ENCODE measurements at regions not wholly inside any gene's neighbourhood (a gene's known extent, or its start where the extent isn't known, plus 50 kb on each side); places are given as distances from the start of the nearest gene placed in this dataset.

DNA sequence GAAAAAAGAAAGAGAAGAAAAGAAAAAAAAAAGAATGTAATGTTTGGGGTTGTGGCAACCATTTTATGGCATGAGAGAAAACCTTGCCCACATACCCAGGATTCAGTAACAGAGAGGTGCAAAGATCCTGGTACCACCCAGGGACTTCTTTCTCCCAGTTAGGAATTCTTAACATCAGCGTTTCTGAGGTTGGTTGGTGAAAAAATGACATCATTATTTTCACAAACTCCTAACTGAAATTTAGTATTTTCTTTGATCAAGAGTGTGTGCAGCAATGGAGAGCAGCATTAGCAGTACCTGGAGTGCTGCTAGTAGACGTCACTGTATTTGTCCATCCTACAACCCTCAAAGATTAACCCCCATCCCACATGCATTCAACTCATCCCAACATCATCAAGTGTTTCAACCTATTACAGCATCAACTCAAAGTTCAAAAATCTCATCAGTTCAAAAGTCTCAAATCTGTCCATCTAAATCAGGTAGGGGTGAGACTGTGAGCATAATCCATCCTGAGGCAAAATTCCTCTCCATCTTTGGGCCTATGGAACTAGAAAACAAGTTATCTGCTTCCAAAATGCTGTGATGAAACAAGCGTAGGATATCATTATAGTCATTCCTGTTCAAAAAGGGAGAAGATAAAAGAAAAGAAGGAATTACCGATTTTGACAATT lies 60.1 kb upstream of the MSX2 start:
- no peak for DNase-seq

DNA sequence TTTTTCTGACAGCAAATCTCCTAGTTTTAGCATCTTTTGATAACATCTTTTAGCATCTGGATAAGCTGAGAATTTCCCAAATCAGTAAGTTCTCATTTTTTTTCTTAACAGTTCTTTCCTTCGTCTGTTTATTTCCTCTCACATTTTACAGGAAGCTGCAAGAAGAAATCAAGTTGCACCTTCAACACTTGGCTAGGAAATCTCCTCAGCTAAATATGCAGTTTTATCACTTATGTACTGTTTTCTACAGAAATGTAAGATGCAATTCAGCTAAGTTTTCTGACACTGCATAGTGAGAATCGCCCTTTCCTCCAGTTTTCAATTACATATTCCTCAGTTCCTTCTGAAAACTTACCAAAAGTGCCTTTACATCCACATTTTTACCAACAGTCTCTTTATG lies 59.0 kb upstream of the MSX2 start:
- DNase-seq: no peak

DNA sequence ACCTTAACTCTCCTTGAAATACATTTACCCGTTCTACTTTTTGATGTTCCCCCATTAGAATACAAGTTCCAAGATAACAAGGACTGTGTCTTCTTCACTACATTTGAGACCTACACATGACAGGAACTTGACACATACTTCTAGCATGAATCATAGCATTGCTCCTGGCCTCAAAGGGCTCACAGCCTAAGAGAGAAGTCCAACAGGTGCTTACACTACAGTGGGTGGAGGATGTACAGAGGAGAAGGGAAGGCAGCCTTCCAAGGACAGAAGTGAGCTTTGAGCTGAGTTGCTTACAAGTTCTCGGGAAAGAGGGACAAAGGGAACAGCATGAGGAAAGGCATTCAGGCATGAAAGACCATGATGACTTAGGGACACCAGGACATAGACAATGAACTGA lies 56.9 kb upstream of the MSX2 start:
- no peak for DNase-seq

DNA sequence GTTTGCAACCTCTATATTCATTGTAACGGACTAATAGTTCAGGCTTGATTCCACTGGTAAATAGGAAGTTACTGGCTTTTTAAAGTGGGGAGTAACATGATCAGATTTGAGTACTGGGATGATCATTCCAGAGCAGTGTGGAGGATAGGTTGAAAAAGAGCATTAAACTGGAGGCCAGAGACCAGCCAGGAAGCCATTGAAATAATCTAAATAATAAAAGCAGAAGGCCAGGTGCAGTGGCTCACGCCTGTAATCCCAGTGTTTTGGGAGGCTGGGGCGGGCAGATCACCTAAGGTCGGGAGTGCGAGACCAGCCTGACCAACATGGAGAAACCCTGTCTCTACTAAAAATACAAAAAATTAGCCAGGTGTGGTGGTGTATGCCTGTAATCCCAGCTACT lies 56.0 kb upstream of the MSX2 start:
- DNase-seq: no peak
